Activated T-cell treated with anti-CD3 and anti-CD28 coated beads, Interleukin-2, amount 50 U/mL, for 4 hours (primary cell): ENCODE measurements at regions not wholly inside any gene's neighbourhood (a gene's known extent, or its start where the extent isn't known, plus 50 kb on each side); places are given as distances from the start of the nearest gene placed in this dataset.
"Not testable (repeated sequence)": the region's sequence is repeated elsewhere in the genome, so short reads cannot be mapped to it uniquely, and the experiment has no call there.

Source experiments
- ATAC-seq, 2 donors: fragments of 200-7000 bp; cut with Tn5 transposase; one replicate each; pipeline ENCODE4 v1.10.0; 2021
- DNase-seq: peaks from one replicate; pipeline ENCODE4 v3.0.0-alpha.2; 2020
- H3K27me3 Mint-ChIP-seq: one replicate; pipeline ENCODE4 v1.8.0; 2021; ENCODE audit warnings: low read depth, mixed read lengths
- H3K36me3 Mint-ChIP-seq: one replicate; pipeline ENCODE4 v1.8.0; 2022; ENCODE audit warnings: mixed read lengths; ENCODE audit not compliant: insufficient read depth
- H3K4me1 Mint-ChIP-seq: one replicate; pipeline ENCODE4 v1.8.0; 2021; ENCODE audit warnings: low read depth, mixed read lengths
- H3K4me3 Mint-ChIP-seq: one replicate; pipeline ENCODE4 v1.8.0; 2021; ENCODE audit warnings: mild to moderate bottlenecking, moderate library complexity, mixed read lengths
- H3K9me3 Mint-ChIP-seq: one replicate; pipeline ENCODE4 v1.8.0; 2021; ENCODE audit warnings: mixed read lengths

- Mint-ChIP-seq H3K27me3 (no peaks in the 10 kb centered on the region), H3K9me3 (peaks cover 29% of the 10 kb centered on the region), H3K36me3 (no peaks in the 10 kb centered on the region), H3K4me3 (no peak overlapping the region), H3K4me1 (no peaks in the 10 kb centered on the region)
- ATAC-seq = no peak
- DNase-seq = no peak
These were observed 1672.9 kb upstream of the WWC1 start for GRCh38 chr5:166618526-166618925.

GRCh38 chr5:166624573-166624972 is 1666.9 kb upstream of the WWC1 start:
- ATAC-seq (no peak), DNase-seq (no peak)
- H3K9me3 Mint-ChIP-seq = peaks cover 17% of the 10 kb centered on the region
- no peak overlapping the region for H3K4me3 Mint-ChIP-seq
- no peaks in the 10 kb centered on the region for H3K4me1 Mint-ChIP-seq
- no peaks in the 10 kb centered on the region for H3K27me3 Mint-ChIP-seq
- no peaks in the 10 kb centered on the region for H3K36me3 Mint-ChIP-seq

DNA sequence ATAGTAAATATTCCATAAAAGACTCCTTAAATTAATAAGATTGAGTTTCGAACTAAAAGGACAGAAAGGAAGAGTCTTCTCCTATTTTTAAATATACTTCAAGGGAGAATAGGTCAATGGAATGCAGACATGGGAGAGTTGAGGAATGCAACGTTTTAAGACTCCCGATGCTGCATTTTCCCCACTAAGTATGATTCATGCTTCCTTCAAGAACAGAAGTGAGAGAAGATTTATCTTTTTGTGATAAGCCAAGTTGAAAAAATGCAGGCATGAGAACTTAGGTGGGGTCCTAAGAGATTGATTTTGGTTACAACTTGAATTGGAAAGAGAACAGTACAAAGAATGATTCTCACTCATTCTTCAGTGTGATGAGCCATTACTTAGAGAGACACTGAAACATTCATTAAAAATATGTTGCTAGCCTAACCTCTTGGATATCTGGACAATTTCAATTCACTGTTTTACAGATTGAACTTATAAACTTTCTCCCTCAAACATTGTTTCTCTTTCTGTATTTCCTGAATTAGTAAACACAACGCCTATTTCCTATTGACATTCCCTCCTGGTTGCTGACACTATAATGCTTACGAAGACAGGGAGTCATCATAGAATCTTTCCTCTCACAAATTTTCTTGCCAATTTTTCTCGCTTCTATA is 1666.1 kb upstream of the WWC1 start:
- H3K4me1 Mint-ChIP-seq = no peaks in the 10 kb centered on the region
- ATAC-seq = no peak
- DNase-seq = no peak
- H3K27me3 Mint-ChIP-seq = no peaks in the 10 kb centered on the region
- no peaks in the 10 kb centered on the region for H3K36me3 Mint-ChIP-seq
- H3K4me3 Mint-ChIP-seq = no peak overlapping the region
- H3K9me3 Mint-ChIP-seq = peaks cover 12% of the 10 kb centered on the region

- DNase-seq = no peak
- Mint-ChIP-seq H3K4me3 (no peak overlapping the region), H3K4me1 (no peaks in the 10 kb centered on the region), H3K36me3 (no peaks in the 10 kb centered on the region), H3K27me3 (no peaks in the 10 kb centered on the region), H3K9me3 (peaks cover 3% of the 10 kb centered on the region)
- no peak for ATAC-seq
These were observed 1654.2 kb upstream of the WWC1 start for GRCh38 chr5:166637295-166637694.

DNA sequence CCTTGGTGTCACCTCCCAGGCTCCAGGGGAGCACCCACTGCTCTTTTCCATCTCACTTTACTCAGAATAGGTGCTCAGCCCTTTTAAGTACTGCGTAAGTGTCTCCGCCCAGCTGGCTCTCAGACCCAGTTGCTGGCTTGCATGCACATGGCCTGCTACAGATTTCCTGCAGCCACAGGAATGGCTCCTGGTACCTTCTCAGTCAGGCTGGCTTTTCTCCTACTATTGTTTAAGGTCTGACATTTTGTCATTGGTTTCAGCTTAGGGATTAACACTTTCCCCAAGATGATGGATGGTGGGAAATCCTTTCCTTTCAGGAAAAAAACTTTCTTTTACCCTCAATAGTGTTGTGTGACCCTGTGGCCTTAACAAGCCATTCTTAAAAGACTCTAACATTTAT is 1652.3 kb upstream of the WWC1 start:
- ATAC-seq (no peak), DNase-seq (no peak)
- no peaks in the 10 kb centered on the region for H3K36me3 Mint-ChIP-seq
- H3K4me1 Mint-ChIP-seq = no peaks in the 10 kb centered on the region
- no peaks in the 10 kb centered on the region for H3K27me3 Mint-ChIP-seq
- H3K4me3 Mint-ChIP-seq = no peak overlapping the region
- peaks cover 3% of the 10 kb centered on the region for H3K9me3 Mint-ChIP-seq

DNA sequence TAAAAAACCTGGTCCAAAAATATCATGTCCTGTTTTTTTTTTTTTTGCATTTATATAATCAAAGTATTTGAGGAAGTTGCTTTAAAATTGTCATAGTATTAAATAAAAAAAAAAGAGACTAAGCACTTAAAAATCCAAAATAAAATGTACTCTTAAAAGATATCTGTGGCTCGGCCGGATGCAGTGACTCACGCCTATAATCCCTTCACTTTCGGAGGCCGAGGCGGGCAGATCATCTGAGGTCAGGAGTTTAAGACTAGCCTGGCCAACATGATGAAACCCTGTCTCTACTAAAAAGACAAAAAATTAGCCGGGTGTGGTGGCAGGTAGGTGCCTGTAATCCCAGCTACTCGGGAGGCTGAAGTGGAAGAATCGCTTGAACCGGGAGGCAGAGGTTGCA is 1651.3 kb upstream of the WWC1 start:
- not testable (repeated sequence) for DNase-seq, H3K27me3 Mint-ChIP-seq, H3K36me3 Mint-ChIP-seq, H3K4me3 Mint-ChIP-seq, H3K4me1 Mint-ChIP-seq, ATAC-seq, H3K9me3 Mint-ChIP-seq

GRCh38 chr5:166648736-166649135 is 1642.7 kb upstream of the WWC1 start:
- DNase-seq = no peak
- Mint-ChIP-seq H3K4me1 (no peaks in the 10 kb centered on the region), H3K9me3 (peaks cover 19% of the 10 kb centered on the region), H3K27me3 (no peaks in the 10 kb centered on the region), H3K36me3 (no peaks in the 10 kb centered on the region), H3K4me3 (no peak overlapping the region)
- no peak for ATAC-seq

DNA sequence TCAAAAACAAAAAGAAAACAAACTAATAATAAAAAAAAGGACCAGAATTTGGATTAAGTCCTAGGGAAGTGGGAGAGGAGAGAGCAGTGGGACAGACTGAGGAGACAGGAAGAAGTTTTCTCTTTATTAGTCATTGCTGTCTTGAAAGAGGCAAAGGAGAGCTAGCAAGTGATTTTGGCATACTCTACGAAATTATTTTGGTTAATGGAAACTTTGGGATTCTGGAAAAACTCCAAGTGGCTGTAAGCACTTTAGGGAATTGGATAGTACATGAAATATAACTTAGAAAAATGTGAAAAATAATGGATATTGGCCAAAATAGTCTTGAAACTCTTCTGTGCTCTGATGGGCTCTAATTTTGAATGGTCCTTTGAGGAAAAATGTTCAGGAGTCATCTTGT is 1641.8 kb upstream of the WWC1 start:
- no peaks in the 10 kb centered on the region for H3K27me3 Mint-ChIP-seq
- no peak for ATAC-seq
- no peaks in the 10 kb centered on the region for H3K4me1 Mint-ChIP-seq
- H3K9me3 Mint-ChIP-seq = peaks cover 19% of the 10 kb centered on the region
- no peak overlapping the region for H3K4me3 Mint-ChIP-seq
- no peaks in the 10 kb centered on the region for H3K36me3 Mint-ChIP-seq
- no peak for DNase-seq

- Mint-ChIP-seq H3K4me3 (no peak overlapping the region), H3K4me1 (no peaks in the 10 kb centered on the region), H3K27me3 (no peaks in the 10 kb centered on the region), H3K9me3 (peaks cover 18% of the 10 kb centered on the region), H3K36me3 (no peaks in the 10 kb centered on the region)
- no peak for DNase-seq
- ATAC-seq = no peak
These were observed 1640.2 kb upstream of the WWC1 start for GRCh38 chr5:166651234-166651633.

DNA sequence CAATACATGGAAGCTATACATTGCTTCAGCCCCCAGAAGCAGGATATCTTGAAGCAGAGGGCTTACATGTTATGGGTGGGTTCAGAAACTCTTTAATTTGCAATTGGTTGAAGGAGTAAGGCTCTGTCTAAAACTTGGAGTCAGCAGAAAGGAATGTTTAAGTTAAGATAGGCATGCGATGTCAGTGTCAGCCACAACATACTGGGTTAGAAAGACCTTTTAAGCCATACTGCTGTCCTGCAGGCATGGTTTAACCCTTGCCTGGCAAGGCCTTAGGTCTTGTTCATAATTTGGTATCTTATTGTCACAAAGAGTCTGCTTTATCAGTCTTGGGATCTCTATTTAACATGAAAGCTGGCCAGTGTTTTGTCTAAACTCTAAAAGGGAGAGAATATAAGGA is 1619.6 kb upstream of the WWC1 start:
- H3K36me3 Mint-ChIP-seq = no peaks in the 10 kb centered on the region
- DNase-seq (no peak), ATAC-seq (no peak)
- H3K4me1 Mint-ChIP-seq = no peaks in the 10 kb centered on the region
- peaks cover 17% of the 10 kb centered on the region for H3K9me3 Mint-ChIP-seq
- no peak overlapping the region for H3K4me3 Mint-ChIP-seq
- H3K27me3 Mint-ChIP-seq = no peaks in the 10 kb centered on the region

GRCh38 chr5:166672431-166672830 is 1619.0 kb upstream of the WWC1 start:
- H3K4me1 Mint-ChIP-seq = no peaks in the 10 kb centered on the region
- no peak overlapping the region for H3K4me3 Mint-ChIP-seq
- H3K27me3 Mint-ChIP-seq = no peaks in the 10 kb centered on the region
- H3K9me3 Mint-ChIP-seq = peaks cover 17% of the 10 kb centered on the region
- DNase-seq (no peak), ATAC-seq (no peak)
- H3K36me3 Mint-ChIP-seq = no peaks in the 10 kb centered on the region

GRCh38 chr5:166677891-166678290 is 1613.6 kb upstream of the WWC1 start:
- ATAC-seq = no peak
- H3K4me3 Mint-ChIP-seq = no peak overlapping the region
- no peaks in the 10 kb centered on the region for H3K4me1 Mint-ChIP-seq
- no peaks in the 10 kb centered on the region for H3K36me3 Mint-ChIP-seq
- no peaks in the 10 kb centered on the region for H3K27me3 Mint-ChIP-seq
- no peak for DNase-seq
- H3K9me3 Mint-ChIP-seq = peaks cover 15% of the 10 kb centered on the region

GRCh38 chr5:166679331-166679730 is 1612.1 kb upstream of the WWC1 start:
- DNase-seq (no peak), ATAC-seq (no peak)
- Mint-ChIP-seq H3K4me3 (no peak overlapping the region), H3K27me3 (no peaks in the 10 kb centered on the region), H3K4me1 (no peaks in the 10 kb centered on the region), H3K9me3 (peaks cover 9% of the 10 kb centered on the region), H3K36me3 (no peaks in the 10 kb centered on the region)

DNA sequence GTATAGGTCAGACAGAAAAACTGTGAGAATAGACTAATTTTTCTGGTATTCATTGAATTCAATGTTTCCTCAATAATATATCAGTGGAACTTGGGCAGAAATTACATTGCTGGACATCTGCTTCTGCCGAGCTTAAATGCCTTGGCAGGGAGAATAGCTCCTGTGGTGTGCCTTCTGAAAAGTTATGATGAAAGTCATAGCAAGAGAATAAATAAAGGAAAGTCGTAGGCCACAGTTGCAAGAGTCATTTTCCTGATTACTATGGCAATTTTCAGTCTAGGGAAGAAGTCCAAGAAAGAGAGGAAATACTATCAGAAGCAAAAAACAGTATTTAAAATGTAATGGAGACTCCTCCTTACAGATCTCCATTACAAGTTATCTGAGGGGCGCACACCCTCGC is 1596.1 kb upstream of the WWC1 start:
- Mint-ChIP-seq H3K4me3 (no peak overlapping the region), H3K4me1 (no peaks in the 10 kb centered on the region), H3K36me3 (no peaks in the 10 kb centered on the region), H3K27me3 (no peaks in the 10 kb centered on the region), H3K9me3 (peaks cover 16% of the 10 kb centered on the region)
- no peak for ATAC-seq
- DNase-seq = no peak

GRCh38 chr5:166708291-166708690 is 1583.2 kb upstream of the WWC1 start:
- Mint-ChIP-seq H3K9me3 (peaks cover 9% of the 10 kb centered on the region), H3K36me3 (no peaks in the 10 kb centered on the region), H3K27me3 (no peaks in the 10 kb centered on the region), H3K4me1 (no peaks in the 10 kb centered on the region), H3K4me3 (no peak overlapping the region)
- ATAC-seq (no peak), DNase-seq (no peak)

- H3K27me3 Mint-ChIP-seq = no peaks in the 10 kb centered on the region
- peaks cover 9% of the 10 kb centered on the region for H3K9me3 Mint-ChIP-seq
- DNase-seq (no peak), ATAC-seq (no peak)
- H3K4me3 Mint-ChIP-seq = no peak overlapping the region
- H3K36me3 Mint-ChIP-seq = no peaks in the 10 kb centered on the region
- H3K4me1 Mint-ChIP-seq = no peaks in the 10 kb centered on the region
These were observed 1581.8 kb upstream of the WWC1 start for GRCh38 chr5:166709691-166710090.
